IPS-20b (cell line): ENCODE measurements at regions not wholly inside any gene's neighbourhood (a gene's known extent, or its start where the extent isn't known, plus 50 kb on each side); places are given as distances from the start of the nearest gene placed in this dataset.
"Not testable (repeated sequence)": the region's sequence is repeated elsewhere in the genome, so short reads cannot be mapped to it uniquely, and the experiment has no call there.

Experiments used
- H3K27ac ChIP-seq: one replicate; pipeline ENCODE4 v1.5.1; 2013; ENCODE audit warnings: low read length
- H3K27me3 ChIP-seq: 2 replicates; pipeline ENCODE4 v1.6.1; 2013; ENCODE audit warnings: mild to moderate bottlenecking, low read length, inconsistent platforms; ENCODE audit not compliant: insufficient read depth
- H3K36me3 ChIP-seq: 2 replicates; pipeline ENCODE4 v1.6.1; 2013; ENCODE audit warnings: low read depth, mild to moderate bottlenecking, inconsistent platforms, low read length, moderate library complexity; ENCODE audit not compliant: insufficient read depth
- H3K4me1 ChIP-seq: 2 replicates; pipeline ENCODE4 v1.6.1; 2013; ENCODE audit warnings: mild to moderate bottlenecking, control low read depth, inconsistent platforms, low read length, moderate library complexity; ENCODE audit not compliant: insufficient read depth
- H3K4me3 ChIP-seq: 2 replicates; pipeline ENCODE4 v1.5.1; 2013; ENCODE audit warnings: mild to moderate bottlenecking, low read length, inconsistent platforms
- H3K9ac ChIP-seq: 2 replicates; pipeline ENCODE4 v1.6.1; 2013; ENCODE audit warnings: low read depth, mild to moderate bottlenecking, inconsistent platforms, low read length, moderate library complexity
- H3K9me3 ChIP-seq: 2 replicates; pipeline ENCODE4 v1.6.1; 2013; ENCODE audit warnings: mild to moderate bottlenecking, low read depth, low read length, inconsistent platforms; ENCODE audit not compliant: insufficient read depth

GRCh38 chr4:144851948-144852347 is 206.0 kb downstream of the HHIP start:
- H3K27ac ChIP-seq = no peak overlapping the region
- no peaks in the 10 kb centered on the region for H3K4me1 ChIP-seq
- no peaks in the 10 kb centered on the region for H3K27me3 ChIP-seq
- no peak overlapping the region for H3K4me3 ChIP-seq
- no peaks in the 10 kb centered on the region for H3K36me3 ChIP-seq
- H3K9me3 ChIP-seq = no peaks in the 10 kb centered on the region
- H3K9ac ChIP-seq = no peak overlapping the region

GRCh38 chr4:144861471-144861870 is 215.5 kb downstream of the HHIP start:
- Histone ChIP-seq H3K27me3 (no peaks in the 10 kb centered on the region), H3K4me1 (no peaks in the 10 kb centered on the region), H3K4me3 (no peak overlapping the region)

GRCh38 chr4:144862210-144862609 is 216.3 kb downstream of the HHIP start:
- Histone ChIP-seq H3K27ac (no peak overlapping the region), H3K36me3 (no peaks in the 10 kb centered on the region), H3K9me3 (peaks cover 6% of the 10 kb centered on the region; the same call in 1 of the 2 replicates), H3K9ac (no peak overlapping the region), H3K4me3 (no peak overlapping the region), H3K27me3 (no peaks in the 10 kb centered on the region), H3K4me1 (no peaks in the 10 kb centered on the region)

More at GRCh38 chr4:144861471-144861870, 215.5 kb downstream of the HHIP start:
- H3K9me3 ChIP-seq = peaks cover 4% of the 10 kb centered on the region; the same call in 1 of the 2 replicates
- H3K36me3 ChIP-seq = no peaks in the 10 kb centered on the region
- no peak overlapping the region for H3K9ac ChIP-seq
- no peak overlapping the region for H3K27ac ChIP-seq

GRCh38 chr4:144864891-144865290 is 218.9 kb downstream of the HHIP start:
- not testable (repeated sequence) for H3K27me3 ChIP-seq, H3K27ac ChIP-seq, H3K4me1 ChIP-seq, H3K36me3 ChIP-seq, H3K9me3 ChIP-seq, H3K9ac ChIP-seq, H3K4me3 ChIP-seq

DNA sequence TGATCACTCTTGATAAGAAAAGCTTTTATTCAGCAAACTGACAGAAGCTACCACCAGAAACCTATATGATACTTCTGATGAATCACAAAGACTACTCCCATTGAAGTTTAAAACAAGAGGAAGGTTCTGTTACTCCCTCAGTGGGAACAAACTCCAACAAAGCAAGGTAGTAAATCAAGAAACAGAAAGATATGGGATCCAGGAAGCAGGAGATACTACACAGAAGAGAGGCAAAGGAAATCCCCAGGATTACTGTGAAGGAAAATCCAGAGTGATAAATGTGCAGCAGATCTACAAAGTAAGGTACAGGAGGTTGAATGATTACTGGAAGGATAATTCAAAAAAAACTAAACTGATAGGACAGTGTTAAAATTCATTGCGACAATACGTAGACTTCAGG is 222.4 kb downstream of the HHIP start:
- no peak overlapping the region for H3K4me3 ChIP-seq
- no peaks in the 10 kb centered on the region for H3K36me3 ChIP-seq
- H3K27me3 ChIP-seq = no peaks in the 10 kb centered on the region
- no peak overlapping the region for H3K9ac ChIP-seq
- H3K27ac ChIP-seq = no peak overlapping the region
- no peaks in the 10 kb centered on the region for H3K4me1 ChIP-seq
- H3K9me3 ChIP-seq = peaks cover 4% of the 10 kb centered on the region; the same call in 1 of the 2 replicates

DNA sequence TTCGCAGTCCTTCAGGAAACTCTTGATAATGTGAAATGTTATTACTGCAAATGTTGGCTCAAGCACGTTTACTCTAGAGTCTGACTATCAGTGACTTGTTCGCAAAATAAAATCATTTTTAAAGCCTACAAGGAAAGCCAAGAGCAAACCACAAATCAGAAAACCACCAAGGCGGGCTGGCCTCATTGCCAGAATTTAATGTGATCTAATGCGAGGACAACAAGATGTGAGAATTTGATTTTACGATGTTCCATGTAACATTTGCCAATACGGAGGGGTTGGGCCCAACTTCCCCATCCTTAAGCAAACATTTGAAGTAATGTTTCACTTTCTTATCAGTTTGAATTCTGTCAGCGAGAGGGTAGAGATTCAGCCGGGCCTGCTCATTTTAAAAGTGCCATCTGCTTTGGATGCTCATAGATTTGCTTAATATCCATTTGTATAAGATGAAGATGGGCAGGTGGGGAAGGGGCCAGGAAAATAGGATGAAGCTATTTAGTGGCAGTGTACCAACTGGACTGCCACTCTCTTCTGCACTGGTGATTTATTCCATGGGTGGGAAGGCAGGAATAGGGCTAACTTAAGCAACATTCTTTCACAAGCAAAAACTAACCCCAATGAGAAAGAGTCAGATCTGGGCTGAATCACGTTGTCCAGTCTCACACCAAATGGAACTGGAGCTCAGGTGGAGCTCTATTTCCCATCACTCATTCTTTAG is 225.3 kb downstream of the ANAPC10 start:
- H3K9me3 ChIP-seq = no peaks in the 10 kb centered on the region
- H3K4me3 ChIP-seq = no peak overlapping the region
- no peaks in the 10 kb centered on the region for H3K36me3 ChIP-seq
- H3K27me3 ChIP-seq = no peaks in the 10 kb centered on the region
- no peak overlapping the region for H3K27ac ChIP-seq
- no peak overlapping the region for H3K9ac ChIP-seq
- H3K4me1 ChIP-seq = no peaks in the 10 kb centered on the region

DNA sequence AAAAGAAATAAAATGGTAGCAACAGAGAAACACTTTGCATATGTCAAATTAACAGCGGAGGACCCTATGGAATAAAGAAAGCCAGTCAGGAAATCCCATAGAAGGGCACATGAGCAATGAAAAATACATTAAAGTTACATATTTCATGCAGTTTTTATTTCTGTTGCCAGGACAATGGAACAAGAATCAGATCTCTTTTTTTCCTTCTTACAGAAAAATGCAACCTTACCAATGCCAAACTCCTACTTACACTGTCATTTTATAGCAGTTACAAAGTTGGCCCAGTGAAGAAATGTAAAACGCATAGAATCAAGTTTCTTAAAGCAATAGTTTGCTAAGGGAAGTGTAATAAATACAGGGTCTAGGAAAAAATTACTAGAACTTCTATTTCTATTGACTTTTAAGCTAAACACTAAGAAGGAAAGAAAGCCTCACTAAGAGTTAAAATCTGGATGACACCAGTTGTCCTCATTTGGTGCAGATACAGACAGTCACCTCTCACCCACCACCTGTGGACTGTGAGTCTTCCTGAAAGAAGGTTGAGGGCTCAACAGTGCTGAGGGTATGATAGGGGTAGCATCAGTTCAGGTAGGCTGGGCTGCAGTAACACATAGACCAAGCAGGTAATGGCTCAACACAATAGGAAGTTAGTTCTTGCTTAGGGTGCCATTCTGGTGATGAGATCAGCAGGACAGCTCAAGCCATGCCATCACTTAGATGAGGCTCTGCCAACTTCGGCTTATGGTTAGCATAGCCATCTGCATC is 224.6 kb downstream of the ANAPC10 start:
- Histone ChIP-seq H3K4me1 (no peaks in the 10 kb centered on the region), H3K27ac (no peak overlapping the region), H3K9me3 (no peaks in the 10 kb centered on the region), H3K36me3 (no peaks in the 10 kb centered on the region), H3K27me3 (no peaks in the 10 kb centered on the region), H3K4me3 (no peak overlapping the region), H3K9ac (no peak overlapping the region)

- Histone ChIP-seq H3K36me3 (no peaks in the 10 kb centered on the region), H3K9me3 (no peaks in the 10 kb centered on the region), H3K4me1 (no peaks in the 10 kb centered on the region), H3K9ac (no peak overlapping the region), H3K27me3 (no peaks in the 10 kb centered on the region), H3K4me3 (no peak overlapping the region), H3K27ac (no peak overlapping the region)
Measured at GRCh38 chr4:144894573-144894972, 203.4 kb downstream of the ANAPC10 start.

DNA sequence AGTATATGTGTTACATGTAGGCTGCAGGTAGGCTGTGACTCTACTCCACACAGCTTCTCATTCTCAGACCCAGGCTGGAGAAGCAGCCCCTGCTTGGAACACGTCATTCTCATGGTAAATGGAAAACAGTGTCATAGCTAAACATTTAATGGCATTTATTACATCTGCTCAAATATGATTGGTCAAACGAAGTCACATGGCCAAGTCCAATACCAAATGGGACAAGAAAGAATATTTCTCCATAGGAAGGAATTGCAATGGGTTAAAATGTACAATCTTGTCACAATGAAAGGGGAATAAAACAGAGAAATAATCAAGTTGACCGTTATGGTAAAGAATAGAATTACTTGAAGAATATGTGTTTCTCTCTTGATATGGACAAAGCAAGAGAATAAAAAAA is 198.6 kb downstream of the ANAPC10 start:
- Histone ChIP-seq H3K4me3 (no peak overlapping the region), H3K9ac (no peak overlapping the region), H3K27me3 (no peaks in the 10 kb centered on the region), H3K36me3 (no peaks in the 10 kb centered on the region), H3K4me1 (no peaks in the 10 kb centered on the region), H3K27ac (no peak overlapping the region), H3K9me3 (no peaks in the 10 kb centered on the region)

DNA sequence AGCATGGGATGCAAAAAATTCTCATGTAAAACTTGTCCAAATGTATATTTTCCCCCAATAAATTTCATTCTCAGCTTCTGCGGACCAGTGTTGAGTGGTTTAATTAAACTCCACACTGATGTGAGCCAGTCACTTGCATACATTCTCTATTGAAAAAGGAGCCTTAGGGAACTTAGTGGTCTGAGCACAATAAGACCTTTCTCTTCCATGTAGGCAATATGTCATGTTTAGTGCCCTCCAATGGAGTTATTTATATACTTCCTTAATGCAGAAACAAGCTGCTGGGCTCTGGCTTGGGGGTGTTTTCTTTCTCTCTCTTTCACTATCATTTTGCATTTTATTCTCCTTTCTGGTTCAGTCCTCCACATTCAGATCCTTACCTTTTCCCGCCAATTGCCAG is 196.9 kb downstream of the ANAPC10 start:
- Histone ChIP-seq H3K36me3 (no peaks in the 10 kb centered on the region), H3K4me3 (no peak overlapping the region), H3K9me3 (no peaks in the 10 kb centered on the region), H3K27me3 (no peaks in the 10 kb centered on the region), H3K9ac (no peak overlapping the region), H3K4me1 (no peaks in the 10 kb centered on the region), H3K27ac (no peak overlapping the region)

- no peak overlapping the region for H3K27ac ChIP-seq
- no peaks in the 10 kb centered on the region for H3K9me3 ChIP-seq
- no peak overlapping the region for H3K9ac ChIP-seq
- no peaks in the 10 kb centered on the region for H3K4me1 ChIP-seq
- H3K36me3 ChIP-seq = no peaks in the 10 kb centered on the region
- no peak overlapping the region for H3K4me3 ChIP-seq
- no peaks in the 10 kb centered on the region for H3K27me3 ChIP-seq
Measured at GRCh38 chr4:144902614-144903013, 195.4 kb downstream of the ANAPC10 start.
